H1 (cell line): ENCODE measurements at regions not wholly inside any gene's neighbourhood (a gene's known extent, or its start where the extent isn't known, plus 50 kb on each side); places are given as distances from the start of the nearest gene placed in this dataset.

Experiments
- CTCF ChIA-PET: fragments of 300-600 bp; sonication (Branson Sonifier 250); formaldehyde crosslinking; loops from one replicate; lab custom pipeline; 2021; ENCODE audit not compliant: partially characterized antibody; lab: Charles Lee
- POLR2A ChIA-PET: fragments of 300-600 bp; sonication (Branson Sonifier 250); formaldehyde crosslinking; loops from one replicate; lab custom pipeline; 2021; ENCODE audit warnings: inconsistent platforms; ENCODE audit not compliant: partially characterized antibody; lab: Charles Lee
- DNase-seq, 2 experiments: peaks; one replicate each; pipeline versions ENCODE4 v3.0.0 to v3.0.0-alpha.2; 2010 to 2022; ENCODE audit warnings: low spot score in 2 of 2, low read depth in 1 of 2, mixed read lengths in 1 of 2
- FAIRE-seq: peaks from 2 replicates; lab custom pipeline; 2011; peaks lifted over from hg19 to GRCh38; lab: Jason Lieb, UNC
- H2AFZ ChIP-seq: 2 replicates; pipeline ENCODE4 v1.8.1; 2012; ENCODE audit warnings: low read length, inconsistent platforms
- H2AK5ac ChIP-seq: 2 replicates; pipeline ENCODE4 v1.6.1; 2013; ENCODE audit warnings: low read depth, low read length
- H2BK120ac ChIP-seq: replicated peaks from 2 replicates; pipeline ENCODE3; 2013; ENCODE audit warnings: low read depth, low read length, inconsistent platforms
- H2BK12ac ChIP-seq: 2 replicates; pipeline ENCODE4 v1.6.1; 2013; ENCODE audit warnings: low read depth, low read length
- H2BK15ac ChIP-seq: 2 replicates; pipeline ENCODE4 v1.6.1; 2013; ENCODE audit warnings: low read length
- H2BK20ac ChIP-seq: 2 replicates; pipeline ENCODE4 v1.6.1; 2013; ENCODE audit warnings: low read length
- H2BK5ac ChIP-seq: 2 replicates; pipeline ENCODE4 v1.6.1; 2013; ENCODE audit warnings: low read depth, low read length
- H3K14ac ChIP-seq: 2 replicates; pipeline ENCODE4 v1.6.1; 2013; ENCODE audit warnings: inconsistent platforms; ENCODE audit not compliant: insufficient read length
- H3K18ac ChIP-seq: 2 replicates; pipeline ENCODE4 v1.6.1; 2013; ENCODE audit warnings: low read length; ENCODE audit errors: extremely low read depth
- H3K23ac ChIP-seq: 2 replicates; pipeline ENCODE4 v1.6.1; 2013; ENCODE audit warnings: inconsistent platforms; ENCODE audit not compliant: insufficient read length
- H3K23me2 ChIP-seq: 2 replicates; pipeline ENCODE4 v1.6.1; 2013; ENCODE audit warnings: low read depth, low read length
- H3K27ac ChIP-seq: 2 replicates; pipeline ENCODE4 v1.6.1; 2011; ENCODE audit warnings: low read depth, low read length, inconsistent platforms
- H3K27me3 ChIP-seq, 4 experiments: replicated peaks in 1 of 4; 1 replicate in 1 of 4; 2 replicates in 3 of 4; pipeline versions ENCODE4 v1.6.1 to v1.8.1; 2011 to 2013; ENCODE audit warnings: low read length in 3 of 4, mild to moderate bottlenecking in 3 of 4, inconsistent platforms in 2 of 4, mixed read lengths in 2 of 4, moderate library complexity in 1 of 4; ENCODE audit not compliant: control insufficient read depth in 3 of 4, insufficient read depth in 3 of 4; ENCODE audit errors: extremely low read depth in 1 of 4
- H3K36me3 ChIP-seq, 4 experiments: 2 replicates each; pipeline versions ENCODE4 v1.6.1 to v1.8.1; 2011 to 2013; ENCODE audit warnings: mild to moderate bottlenecking in 4 of 4, low read length in 3 of 4, moderate library complexity in 2 of 4, control low read depth in 1 of 4, inconsistent platforms in 1 of 4; ENCODE audit not compliant: insufficient read depth in 4 of 4, control insufficient read depth in 2 of 4
- H3K4ac ChIP-seq: replicated peaks from 2 replicates; pipeline ENCODE3; 2013; ENCODE audit warnings: low read length, low read depth, mixed read lengths, inconsistent platforms; ENCODE audit not compliant: insufficient read length
- H3K4me1 ChIP-seq, 4 experiments: replicated peaks in 1 of 4; 1 replicate in 1 of 4; 2 replicates in 3 of 4; pipeline versions ENCODE4 v1.6.1 to v1.8.1; 2011 to 2013; ENCODE audit warnings: low read length in 3 of 4, inconsistent platforms in 2 of 4, mixed read lengths in 1 of 4; ENCODE audit not compliant: insufficient read depth in 4 of 4, control insufficient read depth in 3 of 4
- H3K4me2 ChIP-seq, 2 experiments: 2 replicates each; pipeline versions ENCODE4 v1.6.1 to v1.8.1; 2011 to 2013; ENCODE audit warnings: low read depth in 2 of 2, low read length in 2 of 2, control low read depth in 1 of 2, inconsistent platforms in 1 of 2, mild to moderate bottlenecking in 1 of 2; ENCODE audit not compliant: insufficient read depth in 1 of 2
- H3K4me3 ChIP-seq, 4 experiments: fragments of 200-600, 300-600 bp in 1 of 4; sonication (generic), shearing (Covaris generic), sonication (Bioruptor Twin) in 1 of 4; 2 replicates each; pipeline versions ENCODE4 v1.5.1 to v1.8.1; 2011 to 2016; ENCODE audit warnings: low read length in 4 of 4, low read depth in 3 of 4, control low read depth in 2 of 4, inconsistent platforms in 2 of 4, mild to moderate bottlenecking in 2 of 4, mixed read lengths in 1 of 4, moderate library complexity in 1 of 4; ENCODE audit not compliant: insufficient read depth in 2 of 4; ENCODE audit errors: extremely low read depth in 1 of 4
- H3K56ac ChIP-seq: replicated peaks from 2 replicates; pipeline ENCODE3; 2013; ENCODE audit warnings: low read depth, mild to moderate bottlenecking, mixed read lengths, low read length, inconsistent platforms; ENCODE audit not compliant: insufficient read length
- H3K79me1 ChIP-seq: 2 replicates; pipeline ENCODE4 v1.6.1; 2013; ENCODE audit warnings: low read depth, low read length, control low read depth
- H3K79me2 ChIP-seq, 2 experiments: 2 replicates each; pipeline versions ENCODE4 v1.6.1 to v1.8.1; 2012 to 2013; ENCODE audit warnings: low read length in 2 of 2, mild to moderate bottlenecking in 2 of 2, inconsistent platforms in 1 of 2; ENCODE audit not compliant: insufficient read depth in 2 of 2, control insufficient read depth in 1 of 2
- H3K9ac ChIP-seq, 4 experiments: replicated peaks in 1 of 4; 1 replicate in 1 of 4; 2 replicates in 3 of 4; pipeline versions ENCODE4 v1.6.1 to v1.8.1; 2011 to 2013; ENCODE audit warnings: low read depth in 3 of 4, low read length in 3 of 4, control low read depth in 2 of 4, mild to moderate bottlenecking in 2 of 4, moderate library complexity in 2 of 4, inconsistent platforms in 1 of 4; ENCODE audit errors: extremely low read depth in 1 of 4
- H3K9me3 ChIP-seq, 2 experiments: 2 replicates each; pipeline versions ENCODE4 v1.6.1 to v1.8.1; 2012 to 2013; ENCODE audit warnings: mild to moderate bottlenecking in 2 of 2, moderate library complexity in 2 of 2, control low read depth in 1 of 2, inconsistent platforms in 1 of 2, low read depth in 1 of 2, low read length in 1 of 2, mixed read lengths in 1 of 2; ENCODE audit not compliant: insufficient read depth in 2 of 2
- H4K20me1 ChIP-seq, 2 experiments: replicated peaks in 1 of 2; 2 replicates each; pipeline versions ENCODE3 to v1.8.1; 2011 to 2013; ENCODE audit warnings: inconsistent platforms in 2 of 2, low read length in 2 of 2, mild to moderate bottlenecking in 1 of 2; ENCODE audit not compliant: insufficient read depth in 2 of 2, control insufficient read depth in 1 of 2
- H4K5ac ChIP-seq: 2 replicates; pipeline ENCODE4 v1.6.1; 2013; ENCODE audit warnings: low read length, low read depth, mixed read lengths, inconsistent platforms; ENCODE audit not compliant: insufficient read length
- H4K8ac ChIP-seq: 2 replicates; pipeline ENCODE4 v1.8.0; 2013; ENCODE audit warnings: mild to moderate bottlenecking, moderate library complexity, low read length, inconsistent platforms; ENCODE audit not compliant: insufficient read depth; ENCODE audit errors: extremely low read depth
- H4K91ac ChIP-seq: replicated peaks from 2 replicates; pipeline ENCODE3; 2013; ENCODE audit warnings: low read length, mixed read lengths, inconsistent platforms; ENCODE audit not compliant: insufficient read length
- NRF1 ChIP-seq: IDR thresholded peaks from 2 replicates; pipeline ENCODE4 v1.6.1; 2011; ENCODE audit warnings: mild to moderate bottlenecking, low read depth, low read length, improper control_type of control experiment
- RAD21 ChIP-seq, 2 experiments: IDR thresholded peaks in 1 of 2; conservative IDR thresholded peaks in 1 of 2; 2 replicates each; pipeline ENCODE4 v1.6.1; 2011; ENCODE audit warnings: low read depth in 2 of 2, low read length in 2 of 2, improper control_type of control experiment in 1 of 2, inconsistent platforms in 1 of 2, mild to moderate bottlenecking in 1 of 2, moderate library complexity in 1 of 2
- WGBS, 2 experiments: shearing (Covaris generic) in 1 of 2; methylation state at CpG; one replicate each; pipeline versions ENCODE4 v1.1.6 to v1.1.7; 2013 to 2015; ENCODE audit warnings: low lambda C conversion rate in 2 of 2, mixed read lengths in 2 of 2, inconsistent platforms in 1 of 2, low coverage in 1 of 2, missing lambda C conversion rate in 1 of 2; ENCODE audit not compliant: insufficient replicate concordance in 2 of 2, insufficient coverage in 1 of 2, insufficient read length in 1 of 2; ENCODE audit errors: extremely low coverage in 1 of 2, missing lambda C conversion rate in 1 of 2; 5-methylcytosine and 5-hydroxymethylcytosine counted together

GRCh38 chr12:71282925-71283324 is 125.1 kb upstream of the TSPAN8 start:
- Histone ChIP-seq H3K9me3 (no peaks in the 10 kb centered on the region), H2BK12ac (no peak overlapping the region), H2BK20ac (no peak overlapping the region), H2BK120ac (no peak overlapping the region), H3K79me1 (no peaks in the 10 kb centered on the region), H4K5ac (no peak overlapping the region), H3K4me1 (no peaks in the 10 kb centered on the region; a peak in 1 of 7 replicates), H2BK5ac (no peak overlapping the region), H3K4ac (no peak overlapping the region), H3K23ac (no peak overlapping the region), H3K23me2 (no peaks in the 10 kb centered on the region), H2AFZ (no peak overlapping the region), H3K36me3 (no peaks in the 10 kb centered on the region), H2BK15ac (no peak overlapping the region), H3K9ac (no peak overlapping the region), H2AK5ac (no peak overlapping the region), H3K14ac (no peak overlapping the region), H3K27me3 (peaks cover 0 to 1% (median 0%) of the 10 kb centered on the region in 4 experiments; a peak in 1 of 7 replicates), H3K4me3 (no peak overlapping the region), H3K4me2 (no peak overlapping the region), H4K20me1 (no peaks in the 10 kb centered on the region), H4K8ac (no peak overlapping the region), H4K91ac (no peak overlapping the region), H3K18ac (no peak overlapping the region), H3K79me2 (no peaks in the 10 kb centered on the region), H3K56ac (no peak overlapping the region), H3K27ac (no peak overlapping the region)
- POLR2A ChIA-PET, result no interaction called here
- FAIRE-seq (no peak), DNase-seq (no peak)
- TF ChIP-seq RAD21 (IDR thresholded peaks at IDR 0.05 in 1 of 2, conservative IDR thresholded peaks at IDR 0.05 in 1 of 2; ENCODE audit: low read depth in 2 of 2, low read length in 2 of 2), result no peak
- TF ChIP-seq NRF1, result no peak
- CTCF ChIA-PET, result no interaction called here
- WGBS, 2 experiments, result 85% methylated on average over 5 of the region's 5 CpGs; no CpG with 5 or more reads in 1 of the 2 experiments
